Thymus (tissue), 11 donors: ENCODE measurements at regions not wholly inside any gene's neighbourhood (a gene's known extent, or its start where the extent isn't known, plus 50 kb on each side); places are given as distances from the start of the nearest gene placed in this dataset.

Experiments used
- DNase-seq, 9 donors: peaks; one replicate each; pipeline ENCODE4 v3.0.0-alpha.2; 2013; ENCODE audit warnings: low spot score in 9 of 9, low read depth in 6 of 9, missing footprints in 1 of 9
- H3K27ac ChIP-seq, 2 donors: one replicate each; pipeline ENCODE4 v1.5.1; 2013; ENCODE audit warnings: control low read depth in 1 of 2, low read depth in 1 of 2, low read length in 1 of 2, mild to moderate bottlenecking in 1 of 2, moderate library complexity in 1 of 2
- H3K27me3 ChIP-seq, 2 donors: one replicate each; pipeline ENCODE4 v1.5.1; 2013; ENCODE audit warnings: low read length in 1 of 2; ENCODE audit not compliant: control insufficient read depth in 2 of 2, insufficient read depth in 1 of 2
- H3K36me3 ChIP-seq, 2 donors: one replicate each; pipeline ENCODE4 v1.5.1; 2013; ENCODE audit warnings: low read length in 1 of 2, mild to moderate bottlenecking in 1 of 2, moderate library complexity in 1 of 2; ENCODE audit not compliant: control insufficient read depth in 2 of 2, insufficient read depth in 2 of 2
- H3K4me1 ChIP-seq, 2 donors: one replicate each; pipeline ENCODE4 v1.5.1; 2013; ENCODE audit warnings: low read length in 2 of 2; ENCODE audit not compliant: control insufficient read depth in 2 of 2, insufficient read depth in 2 of 2
- H3K4me3 ChIP-seq, 2 donors: one replicate each; pipeline ENCODE4 v1.5.1; 2013; ENCODE audit warnings: low read length in 2 of 2, control low read depth in 1 of 2, mild to moderate bottlenecking in 1 of 2
- H3K9me3 ChIP-seq, 2 donors: one replicate each; pipeline ENCODE4 v1.5.1; 2013; ENCODE audit warnings: low read length in 1 of 2, mild to moderate bottlenecking in 1 of 2; ENCODE audit not compliant: control insufficient read depth in 2 of 2, insufficient read depth in 1 of 2
- WGBS: extraction: QIAGEN DNeasy Blood & Tissue Kit; methylation state at CpG from one replicate; pipeline ENCODE4 v1.1.7; 2013; 5-methylcytosine and 5-hydroxymethylcytosine counted together
- donor health status: healthy.

GRCh38 chr5:33261305-33261704 is 179.5 kb upstream of the TARS1 start:
- no peak overlapping the region for H3K27ac ChIP-seq
- no peak overlapping the region for H3K4me3 ChIP-seq
- no peaks in the 10 kb centered on the region for H3K27me3 ChIP-seq
- 96% methylated on average over 2 of the region's 2 CpGs for WGBS
- no peak for DNase-seq
- no peaks in the 10 kb centered on the region for H3K36me3 ChIP-seq
- no peaks in the 10 kb centered on the region for H3K4me1 ChIP-seq
- no peaks in the 10 kb centered on the region for H3K9me3 ChIP-seq

GRCh38 chr5:33261747-33262146 is 179.0 kb upstream of the TARS1 start:
- Histone ChIP-seq H3K27ac (no peak overlapping the region), H3K9me3 (no peaks in the 10 kb centered on the region), H3K27me3 (no peaks in the 10 kb centered on the region), H3K36me3 (no peaks in the 10 kb centered on the region), H3K4me3 (no peak overlapping the region), H3K4me1 (no peaks in the 10 kb centered on the region)
- WGBS, result 91% methylated on average over 2 of the region's 2 CpGs
- no peak for DNase-seq

GRCh38 chr5:33267801-33268200 is 173.0 kb upstream of the TARS1 start:
- whole genome bisulfite sequencing, result 99% methylated on average over 1 of the region's 1 CpG
- no peak overlapping the region for H3K27ac ChIP-seq
- H3K36me3 ChIP-seq, result no peaks in the 10 kb centered on the region
- no peaks in the 10 kb centered on the region for H3K9me3 ChIP-seq
- DNase-seq, result no peak
- H3K4me3 ChIP-seq, result no peak overlapping the region
- no peaks in the 10 kb centered on the region for H3K4me1 ChIP-seq
- no peaks in the 10 kb centered on the region for H3K27me3 ChIP-seq

DNA sequence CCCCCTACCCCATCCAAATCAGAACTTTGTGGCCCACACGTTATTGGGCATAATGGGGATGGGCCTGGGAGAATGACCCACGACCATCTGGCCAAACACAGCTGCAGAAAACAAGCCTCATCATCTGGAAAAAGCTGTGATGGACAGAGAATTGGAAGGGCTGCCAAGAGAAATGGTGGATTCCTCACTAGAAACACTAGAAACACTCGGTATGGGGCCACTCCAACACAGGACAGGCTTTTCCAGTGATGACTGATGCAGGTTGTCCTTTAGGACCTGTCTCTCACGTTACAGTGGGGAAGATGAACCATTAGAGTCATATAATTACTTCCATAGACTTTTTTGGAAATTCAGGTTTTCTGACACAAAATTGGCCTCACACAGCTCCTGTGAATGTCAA is 172.4 kb upstream of the TARS1 start:
- Histone ChIP-seq H3K27me3 (no peaks in the 10 kb centered on the region), H3K9me3 (no peaks in the 10 kb centered on the region), H3K4me3 (no peak overlapping the region), H3K4me1 (no peaks in the 10 kb centered on the region), H3K27ac (no peak overlapping the region), H3K36me3 (no peaks in the 10 kb centered on the region)
- DNase-seq, result no peak
- 91% methylated on average over 4 of the region's 4 CpGs for WGBS

GRCh38 chr5:33270671-33271070 is 170.1 kb upstream of the TARS1 start:
- Histone ChIP-seq H3K36me3 (no peaks in the 10 kb centered on the region), H3K9me3 (no peaks in the 10 kb centered on the region), H3K27me3 (no peaks in the 10 kb centered on the region), H3K4me1 (no peaks in the 10 kb centered on the region), H3K27ac (no peak overlapping the region), H3K4me3 (no peak overlapping the region)
- 95% methylated on average over 1 of the region's 1 CpG for WGBS
- DNase-seq, result no peak

GRCh38 chr5:33271606-33272005 is 169.2 kb upstream of the TARS1 start:
- H3K4me1 ChIP-seq, result no peaks in the 10 kb centered on the region
- no peak overlapping the region for H3K27ac ChIP-seq
- DNase-seq, result no peak
- no peaks in the 10 kb centered on the region for H3K36me3 ChIP-seq
- 96% methylated on average over 1 of the region's 1 CpG for WGBS
- no peaks in the 10 kb centered on the region for H3K9me3 ChIP-seq
- H3K27me3 ChIP-seq, result no peaks in the 10 kb centered on the region
- no peak overlapping the region for H3K4me3 ChIP-seq

DNA sequence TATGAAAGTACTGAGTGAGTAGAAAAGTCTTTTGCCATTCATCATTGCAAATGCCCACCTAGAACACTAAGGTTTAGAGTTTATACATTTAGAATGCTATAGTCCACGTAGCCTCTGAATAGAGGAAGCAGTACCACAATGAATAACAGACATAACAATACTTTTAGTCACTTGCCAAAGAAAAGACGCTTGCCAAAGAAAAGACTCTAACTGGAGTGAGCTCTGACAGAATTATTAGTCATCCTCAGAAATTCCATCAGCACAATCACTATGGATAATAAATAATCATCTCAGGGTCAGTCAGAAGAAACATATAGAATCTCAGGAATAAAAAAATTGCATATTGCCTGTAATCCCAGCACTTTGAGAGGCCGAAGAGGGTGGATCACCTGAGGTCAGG is 168.5 kb upstream of the TARS1 start:
- Histone ChIP-seq H3K27ac (no peak overlapping the region), H3K4me3 (no peak overlapping the region), H3K36me3 (no peaks in the 10 kb centered on the region), H3K9me3 (no peaks in the 10 kb centered on the region), H3K27me3 (no peaks in the 10 kb centered on the region), H3K4me1 (no peaks in the 10 kb centered on the region)
- no peak for DNase-seq
- 93% methylated on average over 3 of the region's 3 CpGs for WGBS

DNA sequence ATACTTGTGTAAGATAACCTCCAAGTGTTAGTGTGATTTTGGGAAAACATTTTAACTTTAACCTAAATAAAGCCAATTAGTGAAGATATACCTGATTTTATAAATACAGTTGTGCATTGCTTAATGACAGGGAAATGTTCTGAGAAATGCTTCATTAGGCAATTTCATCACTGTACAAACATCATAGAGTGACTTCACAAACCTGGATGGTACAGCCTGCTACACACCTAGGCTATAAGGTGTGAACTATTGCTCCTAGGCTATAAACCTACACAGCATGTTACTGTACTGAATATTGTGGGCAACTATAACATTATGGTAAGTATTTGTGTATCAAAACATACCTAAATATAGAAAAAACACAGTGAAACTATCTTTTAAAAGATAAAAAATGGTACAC is 166.8 kb upstream of the TARS1 start:
- Histone ChIP-seq H3K27me3 (no peaks in the 10 kb centered on the region), H3K4me1 (peaks cover 0 to 2% of the 10 kb centered on the region in 2 donors), H3K36me3 (no peaks in the 10 kb centered on the region), H3K9me3 (no peaks in the 10 kb centered on the region), H3K4me3 (no peak overlapping the region), H3K27ac (no peak overlapping the region)
- no peak for DNase-seq

DNA sequence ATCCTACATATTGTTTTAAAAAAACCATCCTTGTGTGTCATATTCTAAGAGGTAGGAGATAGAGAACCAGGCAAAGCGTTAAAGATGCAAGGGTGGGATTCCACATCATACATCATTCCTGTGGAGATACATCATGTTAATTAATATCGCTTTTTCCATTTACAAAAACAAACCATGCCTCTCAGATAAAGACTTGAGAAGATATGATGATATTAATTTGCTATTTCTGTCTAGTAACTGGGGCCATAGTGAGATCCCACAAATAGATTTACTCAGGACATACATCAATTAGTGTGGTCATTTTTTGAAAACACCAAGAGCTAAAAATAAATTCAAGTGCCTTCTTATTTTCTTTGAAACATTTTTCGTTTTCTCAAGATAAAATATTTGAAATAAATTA is 165.4 kb upstream of the TARS1 start:
- Histone ChIP-seq H3K4me1 (peaks cover 0 to 2% of the 10 kb centered on the region in 2 donors), H3K36me3 (no peaks in the 10 kb centered on the region), H3K27ac (no peak overlapping the region), H3K9me3 (no peaks in the 10 kb centered on the region), H3K27me3 (no peaks in the 10 kb centered on the region), H3K4me3 (no peak overlapping the region)
- no peak for DNase-seq
- WGBS, result 87% methylated on average over 3 of the region's 3 CpGs
